GM12878 (cell line): ENCODE measurements at regions not wholly inside any gene's neighbourhood (a gene's known extent, or its start where the extent isn't known, plus 50 kb on each side); places are given as distances from the start of the nearest gene placed in this dataset.

ENCODE experiments used
- BCLAF1 ChIP-seq: fragments of 450-650 bp; IDR thresholded peaks from 2 replicates; pipeline ENCODE4 v1.6.1; 2017; ENCODE audit warnings: antibody characterized with exemption, mild to moderate bottlenecking, moderate library complexity
- CTCF ChIP-seq, 3 experiments: IDR thresholded peaks in 2 of 3; conservative IDR thresholded peaks in 1 of 3; 2 replicates each; pipeline ENCODE4 v1.5.1; 2011; ENCODE audit warnings: low read depth in 3 of 3, low read length in 3 of 3, mild to moderate bottlenecking in 3 of 3, control low read depth in 2 of 3, moderate library complexity in 2 of 3, inconsistent platforms in 1 of 3, mixed read lengths in 1 of 3; ENCODE audit not compliant: control insufficient read depth in 2 of 3, insufficient read depth in 1 of 3; ENCODE audit errors: extremely low read depth in 1 of 3
- HDAC2 ChIP-seq: fragments of 200-600 bp; sonication (generic); IDR thresholded peaks from 2 replicates; pipeline ENCODE4 v1.6.1; 2017
- ZBTB40 ChIP-seq: fragments of 450-650 bp; IDR thresholded peaks from 2 replicates; pipeline ENCODE4 v1.6.1; 2016; ENCODE audit warnings: mild to moderate bottlenecking, moderate library complexity, borderline replicate concordance
- ZNF384 ChIP-seq: IDR thresholded peaks from 2 replicates; pipeline ENCODE4 v1.6.1; 2012; ENCODE audit warnings: low read depth, mild to moderate bottlenecking, low read length, improper control_type of control experiment, borderline replicate concordance

GRCh38 chr10:128608791-128609190, 482.6 kb upstream of the MKI67 start (continued):
- TF ChIP-seq BCLAF1 (no peak), HDAC2 (no peak), ZNF384 (no peak), ZBTB40 (no peak), CTCF (IDR thresholded peaks at IDR 0.05 in 2 of 3, conservative IDR thresholded peaks at IDR 0.05 in 1 of 3; ENCODE audit: control insufficient read depth in 2 of 3, extremely low read depth in 1 of 3, insufficient read depth in 1 of 3, low read depth in 3 of 3, low read length in 3 of 3) (no peak)
